GM23338 (cell line): ENCODE measurements at regions not wholly inside any gene's neighbourhood (a gene's known extent, or its start where the extent isn't known, plus 50 kb on each side); places are given as distances from the start of the nearest gene placed in this dataset.

Experiments
- ATAC-seq: fragments of 200-7000 bp; cut with Tn5 transposase; 3 replicates; pipeline ENCODE4 v1.9.1; 2020
- DNase-seq: peaks from one replicate; pipeline ENCODE4 v3.0.0-alpha.2; 2015; ENCODE audit warnings: low spot score
- H2AFZ ChIP-seq: fragments of 200-600 bp; sonication (generic); 2 replicates; pipeline ENCODE4 v1.8.0; 2016; ENCODE audit warnings: antibody characterized with exemption, mild to moderate bottlenecking, moderate library complexity
- H3F3A ChIP-seq: fragments of 200-600 bp; sonication (generic); replicated peaks from 2 replicates; pipeline ENCODE4 v1.8.0; 2017; ENCODE audit warnings: antibody characterized with exemption, mixed run types, low read depth
- H3K27ac ChIP-seq: fragments of 200-600 bp; sonication (generic); 2 replicates; pipeline ENCODE4 v1.6.1; 2016; ENCODE audit warnings: low read depth
- H3K27me3 ChIP-seq: fragments of 200-600 bp; sonication (generic); 2 replicates; pipeline ENCODE4 v1.8.0; 2016; ENCODE audit warnings: mild to moderate bottlenecking, mixed run types, moderate library complexity; ENCODE audit not compliant: insufficient read depth
- H3K36me3 ChIP-seq: fragments of 200-600 bp; sonication (generic); 2 replicates; pipeline ENCODE4 v1.8.0; 2016; ENCODE audit warnings: mild to moderate bottlenecking; ENCODE audit not compliant: insufficient read depth
- H3K4me1 ChIP-seq: fragments of 200-600 bp; sonication (generic); 2 replicates; pipeline ENCODE4 v1.8.0; 2016; ENCODE audit warnings: mild to moderate bottlenecking, moderate library complexity; ENCODE audit not compliant: insufficient read depth
- H3K4me2 ChIP-seq: fragments of 200-600 bp; sonication (generic); 2 replicates; pipeline ENCODE4 v1.7.1; 2017; ENCODE audit warnings: mixed run types
- H3K4me3 ChIP-seq: fragments of 200-600 bp; sonication (generic); 2 replicates; pipeline ENCODE4 v1.6.1; 2016; ENCODE audit warnings: mixed run types
- H3K79me2 ChIP-seq: fragments of 200-600 bp; sonication (generic); replicated peaks from 2 replicates; pipeline ENCODE4 v1.8.0; 2017; ENCODE audit warnings: mild to moderate bottlenecking; ENCODE audit not compliant: insufficient read depth
- H3K9me2 ChIP-seq: fragments of 200-600 bp; sonication (generic); 2 replicates; pipeline ENCODE4 v1.8.0; 2017; ENCODE audit not compliant: insufficient read depth
- H4K20me1 ChIP-seq: fragments of 200-600 bp; sonication (generic); replicated peaks from 2 replicates; pipeline ENCODE4 v1.8.0; 2017; ENCODE audit warnings: mild to moderate bottlenecking; ENCODE audit not compliant: insufficient read depth
- H3K27ac Mint-ChIP-seq: 2 replicates; pipeline ENCODE4 v1.8.0; 2020; ENCODE audit warnings: inconsistent platforms, mild to moderate bottlenecking, moderate library complexity, mixed read lengths
- H3K27me3 Mint-ChIP-seq: 3 replicates; pipeline ENCODE4 v1.8.0; 2022; ENCODE audit warnings: low read depth, mild to moderate bottlenecking, moderate library complexity, mixed read lengths, inconsistent platforms; ENCODE audit not compliant: insufficient read depth, poor library complexity
- H3K36me3 Mint-ChIP-seq: 3 replicates; pipeline ENCODE4 v1.8.0; 2021; ENCODE audit warnings: low read depth, mild to moderate bottlenecking, inconsistent platforms, moderate library complexity, mixed read lengths
- H3K4me1 Mint-ChIP-seq: 3 replicates; pipeline ENCODE4 v1.8.0; 2020; ENCODE audit warnings: mild to moderate bottlenecking, inconsistent platforms, mixed read lengths
- H3K4me3 Mint-ChIP-seq: 3 replicates; pipeline ENCODE4 v1.8.0; 2021; ENCODE audit warnings: moderate library complexity, mild to moderate bottlenecking, inconsistent platforms, mixed read lengths
- H3K9me3 Mint-ChIP-seq: 3 replicates; pipeline ENCODE4 v1.8.0; 2020; ENCODE audit warnings: moderate library complexity, mild to moderate bottlenecking, inconsistent platforms, mixed read lengths
- CREB1 ChIP-seq: fragments of 250-450 bp; sonication (Bioruptor Pico); IDR thresholded peaks from 2 replicates; pipeline ENCODE4 v1.5.0; 2020; ENCODE audit warnings: low read depth, mild to moderate bottlenecking, moderate library complexity
- EZH2 ChIP-seq: fragments of 200-600 bp; sonication (generic); IDR thresholded peaks from one replicate; pipeline ENCODE4 v1.8.0; 2017; ENCODE audit warnings: antibody characterized with exemption, mild to moderate bottlenecking, low read depth; ENCODE audit not compliant: unreplicated experiment
- EZH2phosphoT487 ChIP-seq: fragments of 200-600 bp; sonication (generic); IDR thresholded peaks from one replicate; pipeline ENCODE4 v1.8.1; 2018; ENCODE audit warnings: antibody characterized with exemption; ENCODE audit not compliant: unreplicated experiment
- JUNB ChIP-seq: IDR thresholded peaks from one replicate; pipeline ENCODE4 v1.6.1; 2016; ENCODE audit warnings: antibody characterized with exemption; ENCODE audit not compliant: unreplicated experiment
- NANOG ChIP-seq: IDR thresholded peaks from 2 replicates; pipeline ENCODE4 v1.6.1; 2016; ENCODE audit warnings: antibody characterized with exemption, borderline replicate concordance
- POLR2AphosphoS5 ChIP-seq: IDR thresholded peaks from 2 replicates; pipeline ENCODE4 v1.6.1; 2016; ENCODE audit warnings: antibody characterized with exemption, low read depth
- STAT1 ChIP-seq: IDR thresholded peaks from one replicate; pipeline ENCODE4 v1.6.1; 2016; ENCODE audit warnings: antibody characterized with exemption; ENCODE audit not compliant: unreplicated experiment
- ZNF114 ChIP-seq: fragments of 250-450 bp; sonication (Bioruptor Pico); IDR thresholded peaks from 2 replicates; pipeline ENCODE4 v1.5.0; 2020; ENCODE audit warnings: mild to moderate bottlenecking, moderate library complexity
- ZNF331 ChIP-seq: fragments of 250-450 bp; sonication (Bioruptor Pico); IDR thresholded peaks from 2 replicates; pipeline ENCODE4 v1.5.0; 2020; ENCODE audit warnings: low read depth, mild to moderate bottlenecking, moderate library complexity
- TF ChIP-seq, protein P1 (sequence below), 2 experiments: fragments of 200-600 bp in 1 of 2; sonication (generic) in 1 of 2; conservative IDR thresholded peaks; 2 replicates each; pipeline versions ENCODE4 v1.5.1 to v1.6.1; 2016 to 2017; ENCODE audit warnings: antibody characterized with exemption in 2 of 2, low read depth in 2 of 2, mild to moderate bottlenecking in 2 of 2, moderate library complexity in 1 of 2
- TF ChIP-seq, protein P2 (sequence below): fragments of 250-450 bp; sonication (Bioruptor Pico); IDR thresholded peaks from 2 replicates; pipeline ENCODE4 v1.5.0; 2020; ENCODE audit warnings: mild to moderate bottlenecking, moderate library complexity
- TF ChIP-seq, protein P3 (sequence below): IDR thresholded peaks from 2 replicates; pipeline ENCODE4 v1.6.1; 2016; ENCODE audit warnings: antibody characterized with exemption
- TF ChIP-seq, protein P4 (sequence below): IDR thresholded peaks from one replicate; pipeline ENCODE4 v1.6.1; 2018; ENCODE audit warnings: antibody characterized with exemption; ENCODE audit not compliant: unreplicated experiment

DNA sequence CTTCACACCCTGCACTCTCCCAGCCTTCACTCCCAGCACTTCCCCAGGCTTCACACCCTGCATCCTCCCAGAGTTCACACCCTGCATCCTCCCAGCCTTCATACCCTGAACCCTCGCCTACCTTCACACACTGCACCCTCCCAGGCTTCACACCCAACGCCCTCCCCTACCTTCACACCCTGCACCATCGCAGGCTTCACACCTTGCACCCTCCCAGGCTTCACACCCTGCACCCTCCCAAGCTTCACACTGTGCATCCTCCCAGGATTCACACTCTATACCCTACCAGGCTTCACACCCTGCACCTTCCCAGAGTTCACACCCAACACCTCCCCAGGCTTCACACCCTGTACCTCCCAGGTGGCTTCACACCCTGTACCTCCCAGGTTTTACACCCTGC is 448.7 kb upstream of the MYT1L start:
- Histone ChIP-seq H2AFZ (no peak overlapping the region), H3K36me3 (no peaks in the 10 kb centered on the region; the same call in 1 of the 2 replicates), H4K20me1 (no peaks in the 10 kb centered on the region), H3K79me2 (no peaks in the 10 kb centered on the region), H3K4me1 (no peaks in the 10 kb centered on the region), H3K27me3 (no peaks in the 10 kb centered on the region), H3K27ac (no peak overlapping the region), H3F3A (no peaks in the 10 kb centered on the region), H3K9me2 (peaks cover 8% of the 10 kb centered on the region), H3K4me2 (no peak overlapping the region), H3K4me3 (no peak overlapping the region)
- DNase-seq (no peak), ATAC-seq (no peak)
- TF ChIP-seq, protein P1, sequence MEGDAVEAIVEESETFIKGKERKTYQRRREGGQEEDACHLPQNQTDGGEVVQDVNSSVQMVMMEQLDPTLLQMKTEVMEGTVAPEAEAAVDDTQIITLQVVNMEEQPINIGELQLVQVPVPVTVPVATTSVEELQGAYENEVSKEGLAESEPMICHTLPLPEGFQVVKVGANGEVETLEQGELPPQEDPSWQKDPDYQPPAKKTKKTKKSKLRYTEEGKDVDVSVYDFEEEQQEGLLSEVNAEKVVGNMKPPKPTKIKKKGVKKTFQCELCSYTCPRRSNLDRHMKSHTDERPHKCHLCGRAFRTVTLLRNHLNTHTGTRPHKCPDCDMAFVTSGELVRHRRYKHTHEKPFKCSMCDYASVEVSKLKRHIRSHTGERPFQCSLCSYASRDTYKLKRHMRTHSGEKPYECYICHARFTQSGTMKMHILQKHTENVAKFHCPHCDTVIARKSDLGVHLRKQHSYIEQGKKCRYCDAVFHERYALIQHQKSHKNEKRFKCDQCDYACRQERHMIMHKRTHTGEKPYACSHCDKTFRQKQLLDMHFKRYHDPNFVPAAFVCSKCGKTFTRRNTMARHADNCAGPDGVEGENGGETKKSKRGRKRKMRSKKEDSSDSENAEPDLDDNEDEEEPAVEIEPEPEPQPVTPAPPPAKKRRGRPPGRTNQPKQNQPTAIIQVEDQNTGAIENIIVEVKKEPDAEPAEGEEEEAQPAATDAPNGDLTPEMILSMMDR (conservative IDR thresholded peaks at IDR 0.05; ENCODE audit: low read depth in 2 of 2): no peak
- TF ChIP-seq, protein P2, sequence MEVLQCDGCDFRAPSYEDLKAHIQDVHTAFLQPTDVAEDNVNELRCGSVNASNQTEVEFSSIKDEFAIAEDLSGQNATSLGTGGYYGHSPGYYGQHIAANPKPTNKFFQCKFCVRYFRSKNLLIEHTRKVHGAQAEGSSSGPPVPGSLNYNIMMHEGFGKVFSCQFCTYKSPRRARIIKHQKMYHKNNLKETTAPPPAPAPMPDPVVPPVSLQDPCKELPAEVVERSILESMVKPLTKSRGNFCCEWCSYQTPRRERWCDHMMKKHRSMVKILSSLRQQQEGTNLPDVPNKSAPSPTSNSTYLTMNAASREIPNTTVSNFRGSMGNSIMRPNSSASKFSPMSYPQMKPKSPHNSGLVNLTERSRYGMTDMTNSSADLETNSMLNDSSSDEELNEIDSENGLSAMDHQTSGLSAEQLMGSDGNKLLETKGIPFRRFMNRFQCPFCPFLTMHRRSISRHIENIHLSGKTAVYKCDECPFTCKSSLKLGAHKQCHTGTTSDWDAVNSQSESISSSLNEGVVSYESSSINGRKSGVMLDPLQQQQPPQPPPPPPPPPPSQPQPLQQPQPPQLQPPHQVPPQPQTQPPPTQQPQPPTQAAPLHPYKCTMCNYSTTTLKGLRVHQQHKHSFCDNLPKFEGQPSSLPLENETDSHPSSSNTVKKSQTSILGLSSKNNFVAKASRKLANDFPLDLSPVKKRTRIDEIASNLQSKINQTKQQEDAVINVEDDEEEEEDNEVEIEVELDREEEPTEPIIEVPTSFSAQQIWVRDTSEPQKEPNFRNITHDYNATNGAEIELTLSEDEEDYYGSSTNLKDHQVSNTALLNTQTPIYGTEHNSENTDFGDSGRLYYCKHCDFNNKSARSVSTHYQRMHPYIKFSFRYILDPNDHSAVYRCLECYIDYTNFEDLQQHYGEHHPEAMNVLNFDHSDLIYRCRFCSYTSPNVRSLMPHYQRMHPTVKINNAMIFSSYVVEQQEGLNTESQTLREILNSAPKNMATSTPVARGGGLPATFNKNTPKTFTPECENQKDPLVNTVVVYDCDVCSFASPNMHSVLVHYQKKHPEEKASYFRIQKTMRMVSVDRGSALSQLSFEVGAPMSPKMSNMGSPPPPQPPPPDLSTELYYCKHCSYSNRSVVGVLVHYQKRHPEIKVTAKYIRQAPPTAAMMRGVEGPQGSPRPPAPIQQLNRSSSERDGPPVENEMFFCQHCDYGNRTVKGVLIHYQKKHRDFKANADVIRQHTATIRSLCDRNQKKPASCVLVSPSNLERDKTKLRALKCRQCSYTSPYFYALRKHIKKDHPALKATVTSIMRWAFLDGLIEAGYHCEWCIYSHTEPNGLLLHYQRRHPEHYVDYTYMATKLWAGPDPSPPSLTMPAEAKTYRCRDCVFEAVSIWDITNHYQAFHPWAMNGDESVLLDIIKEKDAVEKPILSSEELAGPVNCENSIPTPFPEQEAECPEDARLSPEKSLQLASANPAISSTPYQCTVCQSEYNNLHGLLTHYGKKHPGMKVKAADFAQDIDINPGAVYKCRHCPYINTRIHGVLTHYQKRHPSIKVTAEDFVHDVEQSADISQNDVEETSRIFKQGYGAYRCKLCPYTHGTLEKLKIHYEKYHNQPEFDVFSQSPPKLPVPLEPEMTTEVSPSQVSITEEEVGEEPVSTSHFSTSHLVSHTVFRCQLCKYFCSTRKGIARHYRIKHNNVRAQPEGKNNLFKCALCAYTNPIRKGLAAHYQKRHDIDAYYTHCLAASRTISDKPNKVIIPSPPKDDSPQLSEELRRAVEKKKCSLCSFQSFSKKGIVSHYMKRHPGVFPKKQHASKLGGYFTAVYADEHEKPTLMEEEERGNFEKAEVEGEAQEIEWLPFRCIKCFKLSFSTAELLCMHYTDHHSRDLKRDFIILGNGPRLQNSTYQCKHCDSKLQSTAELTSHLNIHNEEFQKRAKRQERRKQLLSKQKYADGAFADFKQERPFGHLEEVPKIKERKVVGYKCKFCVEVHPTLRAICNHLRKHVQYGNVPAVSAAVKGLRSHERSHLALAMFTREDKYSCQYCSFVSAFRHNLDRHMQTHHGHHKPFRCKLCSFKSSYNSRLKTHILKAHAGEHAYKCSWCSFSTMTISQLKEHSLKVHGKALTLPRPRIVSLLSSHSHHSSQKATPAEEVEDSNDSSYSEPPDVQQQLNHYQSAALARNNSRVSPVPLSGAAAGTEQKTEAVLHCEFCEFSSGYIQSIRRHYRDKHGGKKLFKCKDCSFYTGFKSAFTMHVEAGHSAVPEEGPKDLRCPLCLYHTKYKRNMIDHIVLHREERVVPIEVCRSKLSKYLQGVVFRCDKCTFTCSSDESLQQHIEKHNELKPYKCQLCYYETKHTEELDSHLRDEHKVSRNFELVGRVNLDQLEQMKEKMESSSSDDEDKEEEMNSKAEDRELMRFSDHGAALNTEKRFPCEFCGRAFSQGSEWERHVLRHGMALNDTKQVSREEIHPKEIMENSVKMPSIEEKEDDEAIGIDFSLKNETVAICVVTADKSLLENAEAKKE (CRISPR knock-in tag): no peak
- TF ChIP-seq, protein P3, sequence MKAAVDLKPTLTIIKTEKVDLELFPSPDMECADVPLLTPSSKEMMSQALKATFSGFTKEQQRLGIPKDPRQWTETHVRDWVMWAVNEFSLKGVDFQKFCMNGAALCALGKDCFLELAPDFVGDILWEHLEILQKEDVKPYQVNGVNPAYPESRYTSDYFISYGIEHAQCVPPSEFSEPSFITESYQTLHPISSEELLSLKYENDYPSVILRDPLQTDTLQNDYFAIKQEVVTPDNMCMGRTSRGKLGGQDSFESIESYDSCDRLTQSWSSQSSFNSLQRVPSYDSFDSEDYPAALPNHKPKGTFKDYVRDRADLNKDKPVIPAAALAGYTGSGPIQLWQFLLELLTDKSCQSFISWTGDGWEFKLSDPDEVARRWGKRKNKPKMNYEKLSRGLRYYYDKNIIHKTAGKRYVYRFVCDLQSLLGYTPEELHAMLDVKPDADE: no peak
- TF ChIP-seq, protein P4, sequence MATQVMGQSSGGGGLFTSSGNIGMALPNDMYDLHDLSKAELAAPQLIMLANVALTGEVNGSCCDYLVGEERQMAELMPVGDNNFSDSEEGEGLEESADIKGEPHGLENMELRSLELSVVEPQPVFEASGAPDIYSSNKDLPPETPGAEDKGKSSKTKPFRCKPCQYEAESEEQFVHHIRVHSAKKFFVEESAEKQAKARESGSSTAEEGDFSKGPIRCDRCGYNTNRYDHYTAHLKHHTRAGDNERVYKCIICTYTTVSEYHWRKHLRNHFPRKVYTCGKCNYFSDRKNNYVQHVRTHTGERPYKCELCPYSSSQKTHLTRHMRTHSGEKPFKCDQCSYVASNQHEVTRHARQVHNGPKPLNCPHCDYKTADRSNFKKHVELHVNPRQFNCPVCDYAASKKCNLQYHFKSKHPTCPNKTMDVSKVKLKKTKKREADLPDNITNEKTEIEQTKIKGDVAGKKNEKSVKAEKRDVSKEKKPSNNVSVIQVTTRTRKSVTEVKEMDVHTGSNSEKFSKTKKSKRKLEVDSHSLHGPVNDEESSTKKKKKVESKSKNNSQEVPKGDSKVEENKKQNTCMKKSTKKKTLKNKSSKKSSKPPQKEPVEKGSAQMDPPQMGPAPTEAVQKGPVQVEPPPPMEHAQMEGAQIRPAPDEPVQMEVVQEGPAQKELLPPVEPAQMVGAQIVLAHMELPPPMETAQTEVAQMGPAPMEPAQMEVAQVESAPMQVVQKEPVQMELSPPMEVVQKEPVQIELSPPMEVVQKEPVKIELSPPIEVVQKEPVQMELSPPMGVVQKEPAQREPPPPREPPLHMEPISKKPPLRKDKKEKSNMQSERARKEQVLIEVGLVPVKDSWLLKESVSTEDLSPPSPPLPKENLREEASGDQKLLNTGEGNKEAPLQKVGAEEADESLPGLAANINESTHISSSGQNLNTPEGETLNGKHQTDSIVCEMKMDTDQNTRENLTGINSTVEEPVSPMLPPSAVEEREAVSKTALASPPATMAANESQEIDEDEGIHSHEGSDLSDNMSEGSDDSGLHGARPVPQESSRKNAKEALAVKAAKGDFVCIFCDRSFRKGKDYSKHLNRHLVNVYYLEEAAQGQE: no peak
- TF ChIP-seq STAT1: no peak
- no peak for TF ChIP-seq NANOG
- TF ChIP-seq EZH2phosphoT487: no peak
- TF ChIP-seq ZNF114 (CRISPR knock-in tag): no peak
- TF ChIP-seq POLR2AphosphoS5: no peak
- TF ChIP-seq EZH2: no peak
- no peak for TF ChIP-seq CREB1
- TF ChIP-seq ZNF331 (CRISPR knock-in tag): no peak
- no peak for TF ChIP-seq JUNB
- Mint-ChIP-seq H3K4me1 (no peaks in the 10 kb centered on the region), H3K9me3 (peaks cover 29% of the 10 kb centered on the region), H3K36me3 (peaks cover 32% of the 10 kb centered on the region), H3K4me3 (no peak overlapping the region), H3K27me3 (peaks cover 12% of the 10 kb centered on the region), H3K27ac (no peak overlapping the region)
